GM18951 (cell line): ENCODE measurements at regions not wholly inside any gene's neighbourhood (a gene's known extent, or its start where the extent isn't known, plus 50 kb on each side); places are given as distances from the start of the nearest gene placed in this dataset.

Experiments
- POLR2A ChIP-seq: IDR thresholded peaks from 4 replicates; pipeline ENCODE4 v1.6.1; 2011; ENCODE audit warnings: mild to moderate bottlenecking; ENCODE audit not compliant: insufficient read length, insufficient read depth; ENCODE audit errors: extremely low read depth
- in situ Hi-C: fragments of 300-500 bp; cut with MboI; formaldehyde crosslinking; loops from one replicate; pipeline ENCODE4 v1.12.0; 2022; ENCODE audit warnings: low sequenced_read_pairs, mixed read lengths, inconsistent platforms; ENCODE audit not compliant: unreplicated experiment

- TF ChIP-seq POLR2A: no peak
- in situ Hi-C loops: no loop called here
Observed at GRCh38 chr4:53682196-53682595, 90.9 kb upstream of the LNX1 start.

DNA sequence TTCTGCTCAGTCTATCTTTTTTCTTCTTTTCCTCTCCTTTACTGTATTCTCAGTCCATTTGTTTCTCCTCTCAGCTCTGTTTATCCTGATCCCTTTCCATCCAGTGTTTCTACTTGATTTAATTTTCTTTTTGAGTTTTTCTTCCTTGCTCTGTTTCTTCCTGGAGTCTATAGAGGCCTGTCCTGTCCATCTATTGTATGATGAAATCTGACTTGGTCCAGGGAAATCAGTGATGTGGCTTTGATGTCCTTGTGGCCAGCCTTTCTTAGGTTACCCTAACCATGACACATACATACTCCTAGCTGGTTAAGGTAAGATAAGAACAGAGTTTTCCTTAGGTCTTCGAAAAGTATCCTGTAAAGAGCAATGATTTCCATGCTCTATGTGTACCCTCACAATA lies 89.3 kb upstream of the LNX1 start:
- no peak for TF ChIP-seq POLR2A
- in situ Hi-C loops: no loop called here

DNA sequence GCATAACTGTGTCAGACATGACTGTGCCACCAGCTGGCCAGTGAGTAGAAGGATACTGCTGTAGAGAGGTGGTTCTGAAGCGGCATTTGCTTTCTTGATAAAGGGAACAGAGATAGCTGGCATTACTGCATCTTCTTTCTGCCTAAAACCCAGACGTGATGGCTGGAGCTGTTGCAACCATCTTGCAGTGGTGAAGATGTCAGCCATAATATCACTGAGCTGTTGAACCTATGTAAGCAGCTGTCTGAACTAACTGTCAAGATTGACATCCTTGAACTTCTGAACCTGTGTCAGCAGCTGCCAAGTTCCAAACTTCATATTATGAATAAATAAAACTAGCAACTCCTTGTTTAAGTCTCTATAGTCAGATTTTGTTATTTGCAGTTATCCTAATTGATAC lies 88.9 kb upstream of the LNX1 start:
- no peak for TF ChIP-seq POLR2A
- in situ Hi-C loops: no loop called here

- no peak for TF ChIP-seq POLR2A
- in situ Hi-C loops: no loop called here
Observed at GRCh38 chr4:53676402-53676871, 85.2 kb upstream of the LNX1 start.

DNA sequence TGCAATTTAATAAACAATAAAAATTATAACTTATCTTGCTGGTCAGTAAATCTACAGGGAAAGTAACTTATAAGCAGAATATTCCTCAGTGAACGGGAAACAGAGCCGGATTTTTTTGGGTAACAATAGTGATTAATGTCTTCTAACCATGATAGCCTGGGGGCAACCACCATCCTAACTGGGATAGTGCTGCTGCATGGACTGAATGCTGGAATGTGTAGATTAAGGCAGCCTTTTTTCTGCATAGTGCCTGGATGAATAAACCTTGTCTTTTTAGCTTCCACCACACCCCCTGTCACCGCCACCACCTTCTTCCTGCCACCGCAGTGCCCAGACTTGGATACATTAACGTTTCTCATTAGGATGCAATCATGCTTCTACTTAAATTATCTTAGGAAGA lies 83.6 kb upstream of the LNX1 start:
- in situ Hi-C loops: no loop called here

DNA sequence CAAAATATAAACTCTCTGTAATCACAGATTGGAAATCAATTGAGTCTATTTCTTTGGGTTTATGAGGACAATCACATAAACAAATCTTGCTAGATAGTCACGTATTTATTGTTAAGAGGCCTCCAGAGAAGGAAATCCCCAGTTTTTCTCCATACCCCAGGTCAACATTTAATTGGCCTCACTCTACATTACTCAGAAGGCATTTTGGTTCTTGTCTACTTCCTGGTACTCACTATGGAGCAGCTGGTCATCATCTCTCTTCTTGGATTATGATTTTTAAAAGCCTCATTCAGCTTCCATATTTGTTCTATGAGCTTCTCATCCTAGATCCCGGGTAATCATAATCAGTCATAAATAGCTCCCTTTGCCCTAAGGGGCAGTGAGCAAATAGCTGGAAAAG lies 81.6 kb upstream of the LNX1 start:
- in situ Hi-C loops: no loop called here

More for the DNA sequence above, 83.6 kb upstream of the LNX1 start:
- no peak for TF ChIP-seq POLR2A

DNA sequence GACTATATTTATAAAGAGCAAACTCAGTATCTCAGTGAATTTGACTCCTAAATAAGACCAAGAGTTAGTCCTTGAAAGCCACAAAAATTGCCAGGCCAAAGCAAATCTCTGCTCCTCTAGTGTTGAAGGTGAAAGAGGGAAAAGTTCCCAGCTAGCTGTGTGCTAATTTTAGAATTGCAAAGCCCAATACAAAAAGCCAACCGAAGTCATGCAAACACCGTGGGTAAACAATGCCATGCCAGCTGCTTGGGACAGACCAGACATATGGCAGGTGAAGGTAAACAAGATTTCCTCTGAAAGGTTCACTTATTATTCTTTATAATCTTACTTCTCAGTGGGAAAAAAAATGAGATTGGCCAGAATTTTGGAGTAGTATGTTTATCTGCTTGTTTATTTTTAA lies 80.5 kb upstream of the LNX1 start:
- in situ Hi-C loops: no loop called here
- no peak for TF ChIP-seq POLR2A

More for the DNA sequence above, 81.6 kb upstream of the LNX1 start:
- TF ChIP-seq POLR2A: no peak

- no peak for TF ChIP-seq POLR2A
- in situ Hi-C loops: no loop called here
Observed at GRCh38 chr4:53659737-53660136, 68.5 kb upstream of the LNX1 start.

DNA sequence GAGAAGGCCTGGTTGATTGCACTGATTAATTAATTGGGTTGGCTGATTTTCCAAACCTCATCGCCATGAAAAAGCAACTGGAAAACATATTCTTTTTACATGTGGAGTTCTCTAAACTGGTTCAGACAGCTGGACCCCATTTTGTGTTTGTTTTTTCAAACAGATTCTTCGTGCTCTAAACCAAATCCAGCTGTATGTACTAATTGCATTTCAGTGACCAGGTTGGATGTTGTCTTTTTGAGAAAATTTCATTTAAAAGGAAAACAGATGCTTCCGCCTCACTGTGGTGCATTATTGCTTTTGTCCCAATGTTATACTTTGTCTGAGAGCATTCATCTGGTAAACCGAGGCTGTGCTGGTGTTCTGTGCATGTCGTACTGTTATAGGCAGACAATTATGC lies 67.8 kb upstream of the LNX1 start:
- no peak for TF ChIP-seq POLR2A
- in situ Hi-C loops: no loop called here

DNA sequence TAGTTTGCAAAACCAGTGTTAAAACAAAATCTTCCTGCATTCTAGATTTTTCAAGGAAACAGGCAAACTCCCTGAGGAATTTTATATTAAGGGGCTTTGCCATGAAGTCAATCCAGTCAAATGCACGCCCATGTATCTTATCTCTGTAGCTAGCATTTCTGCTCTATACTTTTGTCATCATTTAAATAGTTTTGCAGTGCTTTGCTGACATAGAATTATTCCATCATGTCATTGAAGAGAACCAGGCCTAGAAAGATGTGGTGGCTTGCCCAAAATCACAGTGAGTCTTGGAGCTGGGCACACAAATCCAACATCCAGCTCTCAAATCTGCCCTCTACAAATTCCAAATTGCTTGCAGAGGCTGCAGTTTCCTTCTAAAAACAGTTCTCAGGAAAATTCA lies 66.7 kb upstream of the LNX1 start:
- in situ Hi-C loops: no loop called here
- no peak for TF ChIP-seq POLR2A

DNA sequence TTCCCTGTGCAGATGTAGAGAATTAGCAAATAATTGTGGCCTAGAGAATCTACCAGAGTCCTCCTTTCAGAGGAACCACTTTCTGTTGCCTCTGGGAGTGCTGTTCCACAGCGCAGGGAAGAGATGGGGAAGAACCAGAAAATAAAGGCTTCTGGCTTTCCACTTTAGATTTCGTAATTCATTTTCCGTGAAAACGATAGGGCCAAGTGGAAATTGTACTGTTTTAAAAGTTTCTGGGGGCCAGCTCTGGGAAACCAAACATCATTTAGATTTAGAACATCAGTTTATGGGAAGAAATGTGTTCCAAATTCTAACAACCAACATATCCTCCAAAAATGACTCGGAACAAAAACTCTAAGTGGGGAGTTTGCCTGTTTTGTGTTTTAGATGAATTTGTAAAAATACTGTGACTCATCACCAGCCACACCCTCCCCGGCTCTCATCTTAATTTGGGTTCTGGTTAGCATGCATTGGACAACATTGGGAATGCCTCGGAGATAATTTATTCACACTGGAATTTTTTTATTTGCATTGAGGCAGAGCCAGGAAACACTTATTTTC lies 65.2 kb upstream of the LNX1 start:
- TF ChIP-seq POLR2A: no peak
- in situ Hi-C loops: no loop called here

DNA sequence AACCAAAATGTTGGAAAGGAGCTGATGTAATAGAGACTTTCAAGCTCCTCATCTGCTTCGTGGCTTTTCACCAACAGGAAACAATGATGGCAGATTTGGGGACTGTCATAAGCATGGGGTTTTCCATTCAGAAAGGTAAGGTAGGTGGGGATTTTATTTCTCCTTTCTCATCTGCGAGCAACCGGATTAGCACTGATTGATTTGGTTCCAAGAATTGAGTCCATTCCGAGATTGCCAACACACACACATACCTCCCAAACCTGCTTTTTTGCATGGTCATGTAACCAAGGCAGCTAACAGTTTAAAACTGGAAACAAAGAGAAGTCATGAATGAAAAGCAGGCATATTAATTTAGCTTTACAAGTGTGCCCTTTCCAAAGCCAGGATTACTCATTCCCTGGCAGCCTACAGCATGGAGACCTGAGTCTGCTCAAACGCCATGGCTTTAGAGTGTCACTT lies 63.0 kb upstream of the LNX1 start:
- TF ChIP-seq POLR2A: no peak
- in situ Hi-C loops: no loop called here

DNA sequence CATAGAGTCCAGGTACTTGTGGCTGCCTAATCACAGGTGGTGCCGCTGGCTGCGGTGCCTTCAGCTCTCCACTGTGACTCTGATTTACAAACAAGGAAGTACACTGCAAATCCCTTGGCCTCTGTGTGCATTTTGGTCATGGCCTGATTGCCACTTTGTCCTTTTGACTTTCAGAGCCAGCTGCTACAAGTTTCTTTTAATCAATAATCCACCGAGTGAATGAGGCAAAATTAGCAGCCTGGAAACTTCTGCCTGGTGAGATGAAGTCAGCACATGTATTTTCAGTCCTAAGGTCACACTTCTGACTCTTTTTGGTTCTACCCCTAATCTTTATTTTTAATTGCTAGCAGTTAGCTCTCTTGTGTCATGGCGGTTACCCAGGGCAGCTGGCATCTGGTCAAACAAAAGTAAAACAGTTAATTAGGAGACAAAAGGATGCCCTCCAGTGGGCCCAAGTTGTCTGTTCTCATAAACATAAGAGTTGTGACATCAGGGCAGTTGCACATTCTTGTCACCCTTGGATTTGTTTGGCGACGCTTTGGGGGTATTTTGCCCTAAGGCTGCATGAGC lies 62.3 kb upstream of the LNX1 start:
- no peak for TF ChIP-seq POLR2A
- in situ Hi-C loops: no loop called here

GRCh38 chr4:53651156-53651735 lies 60.0 kb upstream of the LNX1 start:
- TF ChIP-seq POLR2A: no peak
- in situ Hi-C loops: no loop called here
